Astrocyte (in vitro differentiated cells and primary cell): ENCODE measurements at regions not wholly inside any gene's neighbourhood (a gene's known extent, or its start where the extent isn't known, plus 50 kb on each side); places are given as distances from the start of the nearest gene placed in this dataset.
A peak's percentile ranks its signal among the peaks of the same experiment; 100 is the strongest.

ENCODE experiments used
- DNase-seq: peaks from one replicate; pipeline ENCODE4 v3.0.0-alpha.2; 2010; ENCODE audit warnings: low read depth
- FAIRE-seq: peaks from 2 replicates; lab custom pipeline; 2011; peaks lifted over from hg19 to GRCh38; lab: Jason Lieb, UNC
- H2AFZ ChIP-seq: 2 replicates; pipeline ENCODE4 v1.6.0; 2012; ENCODE audit warnings: low read depth, low read length, inconsistent platforms
- H3K27ac ChIP-seq: 2 replicates; pipeline ENCODE4 v1.5.1; 2011; ENCODE audit warnings: low read depth, low read length, inconsistent platforms
- H3K27me3 ChIP-seq: 2 replicates; pipeline ENCODE4 v1.6.0; 2011; ENCODE audit warnings: low read length, inconsistent platforms; ENCODE audit not compliant: insufficient read depth
- H3K36me3 ChIP-seq: 2 replicates; pipeline ENCODE4 v1.5.1; 2011; ENCODE audit warnings: low read length, inconsistent platforms; ENCODE audit not compliant: insufficient read depth
- H3K4me1 ChIP-seq: 2 replicates; pipeline ENCODE4 v1.5.1; 2011; ENCODE audit warnings: low read length, inconsistent platforms; ENCODE audit not compliant: insufficient read depth
- H3K4me2 ChIP-seq: 2 replicates; pipeline ENCODE4 v1.6.0; 2012; ENCODE audit warnings: low read length, inconsistent platforms
- H3K4me3 ChIP-seq: 2 replicates; pipeline ENCODE4 v1.5.1; 2011; ENCODE audit warnings: low read depth, mild to moderate bottlenecking, low read length, inconsistent platforms; ENCODE audit not compliant: insufficient read depth
- H3K79me2 ChIP-seq: 2 replicates; pipeline ENCODE4 v1.6.0; 2012; ENCODE audit warnings: mild to moderate bottlenecking, low read length, inconsistent platforms; ENCODE audit not compliant: insufficient read depth
- H3K9ac ChIP-seq: 2 replicates; pipeline ENCODE4 v1.6.0; 2012; ENCODE audit warnings: mild to moderate bottlenecking, low read length, inconsistent platforms
- H3K9me3 ChIP-seq: 2 replicates; pipeline ENCODE4 v1.5.1; 2012; ENCODE audit warnings: low read depth, mild to moderate bottlenecking, low read length, inconsistent platforms; ENCODE audit not compliant: insufficient read depth
- H4K20me1 ChIP-seq: 2 replicates; pipeline ENCODE4 v1.6.0; 2012; ENCODE audit warnings: low read length, inconsistent platforms; ENCODE audit not compliant: insufficient read depth
- H3K27ac Mint-ChIP-seq: one replicate; pipeline ENCODE4 v1.8.0; 2021; ENCODE audit warnings: mild to moderate bottlenecking, mixed read lengths; ENCODE audit not compliant: unreplicated experiment
- H3K27me3 Mint-ChIP-seq: one replicate; pipeline ENCODE4 v1.8.0; 2021; ENCODE audit warnings: low read depth, mixed read lengths; ENCODE audit not compliant: unreplicated experiment
- H3K36me3 Mint-ChIP-seq: one replicate; pipeline ENCODE4 v1.8.0; 2021; ENCODE audit warnings: low read depth, mixed read lengths; ENCODE audit not compliant: unreplicated experiment
- H3K4me1 Mint-ChIP-seq: one replicate; pipeline ENCODE4 v1.8.0; 2021; ENCODE audit warnings: low read depth, mixed read lengths; ENCODE audit not compliant: unreplicated experiment
- H3K4me3 Mint-ChIP-seq: one replicate; pipeline ENCODE4 v1.8.0; 2021; ENCODE audit warnings: mild to moderate bottlenecking, moderate library complexity, mixed read lengths; ENCODE audit not compliant: unreplicated experiment
- H3K9me3 Mint-ChIP-seq: one replicate; pipeline ENCODE4 v1.8.0; 2021; ENCODE audit warnings: mild to moderate bottlenecking, mixed read lengths; ENCODE audit not compliant: unreplicated experiment
- EZH2 ChIP-seq: IDR thresholded peaks from 2 replicates; pipeline ENCODE4 v1.6.1; 2012; ENCODE audit warnings: mild to moderate bottlenecking, low read length, inconsistent platforms; ENCODE audit not compliant: insufficient read depth
- TF ChIP-seq, protein P1 (sequence below): IDR thresholded peaks from 2 replicates; pipeline ENCODE4 v1.5.1; 2011; ENCODE audit warnings: low read depth, mild to moderate bottlenecking, inconsistent platforms, low read length, moderate library complexity; ENCODE audit not compliant: insufficient read depth

DNA sequence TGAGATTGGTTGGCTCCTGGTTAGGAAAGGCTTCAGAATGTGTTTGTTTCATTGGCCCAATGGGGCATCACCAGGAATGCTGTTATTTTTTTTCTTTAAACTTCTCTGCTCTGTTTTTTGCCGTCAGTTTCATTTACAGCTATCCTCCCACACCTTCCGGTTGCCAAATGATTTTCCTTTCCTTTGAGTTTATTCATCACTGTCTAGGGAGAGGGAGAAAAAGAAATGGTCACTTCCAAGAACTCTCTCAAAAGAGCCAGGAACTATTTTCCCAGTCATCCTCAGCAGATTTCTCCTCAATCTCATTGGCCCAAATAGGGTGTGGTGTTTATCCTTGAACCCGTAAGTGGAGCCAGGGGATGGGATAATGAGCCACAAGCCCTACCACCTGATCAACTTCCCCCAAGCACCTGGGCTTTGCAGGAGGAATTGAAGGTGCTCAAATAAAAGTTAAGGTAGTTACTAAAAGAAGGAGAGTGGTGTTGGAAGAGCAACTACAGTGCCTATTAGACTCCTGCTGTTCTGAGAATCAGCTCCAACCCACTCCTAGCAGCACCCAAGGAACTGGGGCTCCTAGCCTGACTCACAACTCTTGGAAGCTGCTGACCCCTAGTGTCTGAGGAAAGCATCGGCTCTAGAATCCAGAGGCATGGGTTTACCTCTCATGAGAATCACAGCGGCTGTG lies 183.8 kb upstream of the IL12A start:
- Histone ChIP-seq H2AFZ (no peak overlapping the region), H3K4me2 (peak overlapping the region; percentile 39), H3K79me2 (peaks cover 95% of the 10 kb centered on the region), H3K4me3 (no peak overlapping the region), H3K36me3 (no peaks in the 10 kb centered on the region), H3K27me3 (no peaks in the 10 kb centered on the region), H3K9ac (peak overlapping the region; percentile 27), H4K20me1 (peaks cover 62% of the 10 kb centered on the region), H3K27ac (peak overlapping the region; percentile 29), H3K9me3 (no peaks in the 10 kb centered on the region), H3K4me1 (peaks cover 22% of the 10 kb centered on the region)
- Mint-ChIP-seq H3K36me3 (no peaks in the 10 kb centered on the region), H3K27ac (peak overlapping the region; percentile 87), H3K4me1 (peaks cover 59% of the 10 kb centered on the region), H3K9me3 (no peaks in the 10 kb centered on the region), H3K4me3 (peak overlapping the region; percentile 34), H3K27me3 (no peaks in the 10 kb centered on the region)
- TF ChIP-seq, protein P1, sequence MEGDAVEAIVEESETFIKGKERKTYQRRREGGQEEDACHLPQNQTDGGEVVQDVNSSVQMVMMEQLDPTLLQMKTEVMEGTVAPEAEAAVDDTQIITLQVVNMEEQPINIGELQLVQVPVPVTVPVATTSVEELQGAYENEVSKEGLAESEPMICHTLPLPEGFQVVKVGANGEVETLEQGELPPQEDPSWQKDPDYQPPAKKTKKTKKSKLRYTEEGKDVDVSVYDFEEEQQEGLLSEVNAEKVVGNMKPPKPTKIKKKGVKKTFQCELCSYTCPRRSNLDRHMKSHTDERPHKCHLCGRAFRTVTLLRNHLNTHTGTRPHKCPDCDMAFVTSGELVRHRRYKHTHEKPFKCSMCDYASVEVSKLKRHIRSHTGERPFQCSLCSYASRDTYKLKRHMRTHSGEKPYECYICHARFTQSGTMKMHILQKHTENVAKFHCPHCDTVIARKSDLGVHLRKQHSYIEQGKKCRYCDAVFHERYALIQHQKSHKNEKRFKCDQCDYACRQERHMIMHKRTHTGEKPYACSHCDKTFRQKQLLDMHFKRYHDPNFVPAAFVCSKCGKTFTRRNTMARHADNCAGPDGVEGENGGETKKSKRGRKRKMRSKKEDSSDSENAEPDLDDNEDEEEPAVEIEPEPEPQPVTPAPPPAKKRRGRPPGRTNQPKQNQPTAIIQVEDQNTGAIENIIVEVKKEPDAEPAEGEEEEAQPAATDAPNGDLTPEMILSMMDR: peak; percentile 97
- no peak for TF ChIP-seq EZH2
- FAIRE-seq (peak; percentile 45), DNase-seq (peak; percentile 81)

DNA sequence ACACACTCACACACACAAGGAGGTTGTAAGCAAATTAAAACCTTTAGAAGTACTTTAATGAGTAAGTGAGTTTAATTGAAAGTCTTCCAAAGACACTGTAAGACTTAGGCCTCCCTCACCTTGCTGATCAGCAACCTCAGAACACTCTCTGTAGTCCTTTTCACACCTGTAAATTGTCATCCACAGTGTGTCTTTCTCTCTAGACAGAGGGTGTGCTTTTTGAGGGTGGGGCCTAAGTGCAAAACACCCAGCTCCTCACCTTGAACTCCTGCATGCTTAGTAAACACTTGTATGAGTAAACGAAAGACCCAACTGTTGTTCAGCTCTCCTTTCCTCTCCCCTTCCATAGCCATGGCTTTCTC lies 183.2 kb upstream of the IL12A start:
- H3K4me3 Mint-ChIP-seq: no peak overlapping the region
- peaks cover 94% of the 10 kb centered on the region for H3K79me2 ChIP-seq
- FAIRE-seq: no peak

DNA sequence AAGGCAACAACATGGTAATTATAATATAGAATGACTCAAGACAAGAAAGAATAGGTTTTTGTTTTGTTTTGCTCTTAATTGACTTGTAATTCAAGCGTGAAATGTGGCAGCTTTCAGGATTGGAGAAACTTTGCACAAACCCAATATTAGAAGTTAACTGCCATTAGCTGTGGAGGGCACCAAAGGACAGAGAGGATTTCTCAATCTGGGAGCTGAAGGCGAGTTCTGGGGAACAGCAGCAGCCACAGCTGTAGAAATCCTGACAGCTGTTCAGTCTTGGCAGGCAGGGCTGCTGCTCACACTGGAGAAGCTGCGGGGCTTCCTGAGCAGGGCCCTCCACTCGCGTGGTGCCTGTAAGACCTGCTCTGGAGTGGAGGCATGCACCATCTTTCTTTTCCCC lies 182.2 kb upstream of the IL12A start:
- FAIRE-seq (no peak), DNase-seq (no peak)
- Histone ChIP-seq H3K4me3 (no peak overlapping the region), H3K4me1 (peaks cover 19% of the 10 kb centered on the region), H2AFZ (no peak overlapping the region), H3K4me2 (no peak overlapping the region), H3K27ac (no peak overlapping the region), H4K20me1 (peaks cover 75% of the 10 kb centered on the region), H3K27me3 (no peaks in the 10 kb centered on the region), H3K9ac (no peak overlapping the region), H3K9me3 (no peaks in the 10 kb centered on the region), H3K79me2 (peaks cover 94% of the 10 kb centered on the region), H3K36me3 (no peaks in the 10 kb centered on the region)
- TF ChIP-seq, protein P1: no peak
- TF ChIP-seq EZH2: no peak
- H3K9me3 Mint-ChIP-seq: no peaks in the 10 kb centered on the region
- no peaks in the 10 kb centered on the region for H3K27me3 Mint-ChIP-seq
- H3K4me1 Mint-ChIP-seq: peaks cover 49% of the 10 kb centered on the region
- peak overlapping the region; percentile 36 for H3K27ac Mint-ChIP-seq
- no peaks in the 10 kb centered on the region for H3K36me3 Mint-ChIP-seq
- no peak overlapping the region for H3K4me3 Mint-ChIP-seq

More for the DNA sequence above, 183.2 kb upstream of the IL12A start:
- H3K9me3 ChIP-seq: no peaks in the 10 kb centered on the region
- no peak overlapping the region for H2AFZ ChIP-seq
- no peak for DNase-seq
- no peak overlapping the region for H3K27ac Mint-ChIP-seq
- TF ChIP-seq, protein P1: no peak
- TF ChIP-seq EZH2: no peak
- H4K20me1 ChIP-seq: peaks cover 67% of the 10 kb centered on the region
- no peak overlapping the region for H3K4me2 ChIP-seq
- peak overlapping the region; percentile 23 for H3K9ac ChIP-seq
- no peaks in the 10 kb centered on the region for H3K36me3 Mint-ChIP-seq
- H3K27me3 ChIP-seq: no peaks in the 10 kb centered on the region
- no peak overlapping the region for H3K4me3 ChIP-seq
- H3K36me3 ChIP-seq: no peaks in the 10 kb centered on the region
- H3K27ac ChIP-seq: no peak overlapping the region
- H3K27me3 Mint-ChIP-seq: no peaks in the 10 kb centered on the region
- H3K4me1 ChIP-seq: peaks cover 22% of the 10 kb centered on the region
- H3K4me1 Mint-ChIP-seq: peaks cover 54% of the 10 kb centered on the region
- no peaks in the 10 kb centered on the region for H3K9me3 Mint-ChIP-seq
